H4 (cell line): ENCODE measurements at regions not wholly inside any gene's neighbourhood (a gene's known extent, or its start where the extent isn't known, plus 50 kb on each side); places are given as distances from the start of the nearest gene placed in this dataset.

Experiments used
- DNase-seq: peaks from one replicate; pipeline ENCODE4 v3.0.0-alpha.2; 2015; ENCODE audit warnings: low spot score

DNA sequence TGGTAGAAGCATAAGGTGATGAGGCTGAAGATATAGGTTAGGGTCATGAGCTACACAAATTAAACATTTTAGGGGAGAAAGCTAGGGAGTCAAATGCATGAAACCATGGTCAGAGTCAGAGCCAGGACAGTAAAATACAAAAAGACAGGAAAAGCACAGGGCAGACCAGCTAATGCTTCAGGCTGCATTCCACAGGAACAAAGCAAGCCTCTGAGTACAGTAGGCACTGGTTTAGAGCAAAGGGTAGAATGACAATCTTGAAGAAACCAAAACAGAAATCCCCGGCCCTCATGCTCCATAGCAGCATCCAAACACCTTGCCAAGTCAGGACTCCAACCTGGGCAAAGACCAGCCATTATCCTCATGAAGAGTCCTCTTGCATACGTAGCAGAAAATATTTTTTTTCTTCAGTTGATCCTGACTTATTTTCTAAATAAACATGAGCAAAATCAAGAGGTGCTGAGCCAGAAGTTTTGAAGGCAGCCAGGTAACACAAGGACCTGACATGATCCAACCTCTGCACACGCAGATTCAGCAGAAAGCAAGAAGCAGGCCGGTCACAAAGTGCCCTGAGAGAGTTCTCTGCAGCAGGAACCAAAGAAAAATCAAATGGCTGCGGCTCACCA lies 273.1 kb downstream of the TTLL7 start:
- no peak for DNase-seq

DNA sequence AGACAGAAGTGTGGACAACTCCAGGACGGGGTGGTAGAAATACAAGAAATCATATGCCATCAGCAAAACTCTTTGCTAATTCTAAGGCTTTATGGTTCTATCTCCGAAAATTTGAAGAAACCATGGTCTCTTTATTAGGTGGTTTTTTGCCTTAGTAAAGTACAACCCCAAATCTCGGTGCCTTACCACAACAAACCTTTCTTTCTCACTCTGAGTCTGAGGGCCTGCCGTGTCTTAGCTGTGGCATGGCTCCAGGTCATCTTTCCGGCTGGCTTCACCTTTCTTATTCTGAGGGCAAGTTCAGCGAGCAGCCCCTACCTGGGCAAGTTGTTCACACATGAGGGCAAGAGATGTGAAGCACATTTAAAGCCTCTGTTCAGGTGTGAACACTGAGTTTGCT lies 280.6 kb downstream of the TTLL7 start:
- no peak for DNase-seq

DNA sequence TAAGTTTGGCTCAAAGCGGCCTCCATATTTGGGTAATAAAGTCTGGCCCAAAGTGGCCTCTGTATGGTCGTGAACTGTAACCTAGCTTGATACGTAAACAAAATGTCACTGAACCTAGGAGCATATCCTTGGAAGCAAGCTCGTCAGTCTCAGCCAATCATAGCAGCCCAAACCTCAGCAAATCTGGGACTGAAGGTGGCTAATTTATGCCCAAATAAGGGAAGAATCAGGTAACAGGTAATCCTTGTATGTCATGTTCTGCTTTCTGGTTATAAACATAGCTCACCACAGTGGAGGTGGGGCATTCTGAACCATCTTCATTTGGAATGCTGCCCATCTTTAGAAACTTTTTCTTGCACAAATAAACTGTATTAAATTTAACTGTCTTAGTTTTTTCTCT lies 281.1 kb downstream of the TTLL7 start:
- no peak for DNase-seq

DNA sequence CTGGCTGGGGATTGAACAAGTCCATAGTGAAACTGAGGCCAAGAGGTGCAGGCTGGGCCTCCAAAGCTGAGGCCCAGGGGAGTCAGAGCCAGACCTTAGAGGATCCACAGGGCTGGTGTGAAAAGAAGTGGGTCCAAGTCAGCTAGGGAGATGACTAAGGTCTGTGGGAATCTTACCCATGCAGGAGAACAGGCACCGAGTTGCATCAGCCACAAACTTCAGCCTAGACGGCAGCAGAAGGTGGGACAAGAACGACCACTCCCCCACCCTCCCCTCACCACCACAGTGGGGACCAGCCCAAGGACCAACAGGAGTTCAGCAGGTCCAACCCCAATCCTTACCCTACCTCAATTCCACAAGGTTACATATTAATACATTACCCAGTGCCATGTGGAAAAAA lies 282.3 kb downstream of the TTLL7 start:
- DNase-seq, result no peak

DNA sequence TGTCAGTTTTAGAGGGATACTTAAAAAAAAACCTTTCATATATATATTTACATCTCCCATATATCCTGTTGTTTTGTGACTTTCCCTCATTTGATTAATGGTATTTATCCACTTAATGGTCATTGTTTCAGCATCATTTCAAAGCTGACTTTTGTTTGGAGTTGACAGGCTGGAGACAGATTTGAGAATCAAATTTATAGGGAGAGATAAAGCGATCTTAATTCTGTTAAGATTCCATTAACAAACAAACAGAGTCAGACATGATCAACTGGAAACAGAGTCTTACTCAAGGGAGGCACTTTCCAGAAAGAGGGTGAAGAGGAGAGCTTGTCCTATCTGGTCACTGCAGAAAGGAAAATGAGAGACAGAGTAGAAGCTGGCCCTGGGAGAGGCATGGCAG lies 283.4 kb downstream of the TTLL7 start:
- DNase-seq, result no peak

DNA sequence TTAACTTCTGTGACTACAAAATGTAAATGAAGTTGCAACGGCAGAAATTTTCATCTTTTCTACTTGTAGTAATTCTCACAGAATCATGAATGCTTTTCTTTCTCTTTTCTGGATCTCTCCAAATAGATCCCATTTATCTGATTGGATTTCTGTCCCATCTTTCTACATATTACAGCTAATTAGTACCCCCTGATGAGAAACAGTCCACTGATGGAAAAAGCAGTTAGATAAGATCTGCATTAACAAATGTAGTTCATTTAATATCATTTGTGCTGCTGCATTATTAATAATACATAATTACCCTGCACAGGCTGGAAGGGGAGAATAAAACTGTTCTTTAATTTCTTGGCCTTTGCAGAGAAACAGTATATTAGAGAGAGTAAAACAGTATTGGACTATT lies 289.3 kb downstream of the TTLL7 start:
- no peak for DNase-seq

DNA sequence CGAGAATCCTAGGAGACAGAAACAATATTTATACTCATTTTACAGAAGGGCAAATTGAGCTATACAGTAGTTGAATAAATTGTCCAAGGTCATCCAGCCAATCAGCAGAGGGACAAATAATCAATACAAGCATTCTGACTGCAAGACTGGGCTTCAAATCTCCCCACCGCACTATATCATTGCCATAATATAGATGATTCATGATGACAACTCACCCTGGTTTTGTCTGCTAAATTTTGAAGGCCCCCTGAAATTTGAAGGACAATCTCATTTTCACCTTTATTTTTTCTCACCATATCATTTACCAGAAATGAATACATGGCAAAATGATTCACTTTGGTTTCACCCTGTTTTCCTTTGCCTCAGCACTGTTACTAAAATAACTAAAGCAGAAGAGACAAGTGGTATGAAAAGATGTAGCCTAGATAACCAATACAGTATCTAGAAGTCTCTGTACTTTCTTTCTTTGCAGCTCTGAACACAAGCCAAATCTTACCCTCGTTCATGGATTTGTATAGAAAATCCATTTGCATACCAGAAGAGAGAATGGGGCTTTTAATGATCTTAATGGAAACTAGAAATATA lies 292.5 kb downstream of the TTLL7 start:
- DNase-seq, result no peak

DNA sequence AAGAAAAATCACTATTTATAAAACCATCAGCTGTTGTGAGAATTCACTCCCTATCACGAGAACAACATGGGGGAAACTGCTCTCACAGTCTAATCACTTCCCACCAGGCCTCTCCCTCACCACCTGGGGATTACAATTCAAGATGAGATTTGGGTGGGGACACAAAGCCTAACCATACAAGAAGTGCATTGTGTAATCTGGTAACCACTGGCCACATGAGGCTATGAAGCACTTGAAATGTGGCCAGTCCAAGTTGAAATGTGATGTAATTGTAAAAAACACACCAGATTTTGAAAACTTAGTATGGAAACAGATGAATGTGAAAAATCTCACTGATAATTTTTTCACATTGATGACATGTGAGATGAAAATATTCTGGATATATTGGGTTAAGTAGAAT lies 293.8 kb downstream of the TTLL7 start:
- no peak for DNase-seq

DNA sequence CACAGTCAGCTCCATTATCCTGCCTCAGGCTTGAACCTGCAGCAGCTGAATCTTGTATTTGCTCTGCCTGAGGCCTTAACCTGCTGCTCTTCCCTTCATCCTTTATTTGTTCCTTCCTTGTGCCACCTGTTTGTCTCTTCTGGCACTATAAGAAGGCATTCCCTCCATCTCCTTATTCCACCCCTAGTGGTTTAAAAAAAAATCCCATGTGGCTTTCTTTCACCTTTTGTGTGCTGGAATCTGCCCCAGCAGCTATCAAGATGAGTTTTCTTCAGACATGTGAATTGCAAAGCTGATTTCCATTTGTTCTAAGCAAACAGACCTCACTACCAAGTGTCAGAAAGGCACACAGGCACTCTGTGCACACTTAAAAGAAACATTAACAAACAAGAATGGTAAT lies 294.6 kb downstream of the TTLL7 start:
- no peak for DNase-seq

DNA sequence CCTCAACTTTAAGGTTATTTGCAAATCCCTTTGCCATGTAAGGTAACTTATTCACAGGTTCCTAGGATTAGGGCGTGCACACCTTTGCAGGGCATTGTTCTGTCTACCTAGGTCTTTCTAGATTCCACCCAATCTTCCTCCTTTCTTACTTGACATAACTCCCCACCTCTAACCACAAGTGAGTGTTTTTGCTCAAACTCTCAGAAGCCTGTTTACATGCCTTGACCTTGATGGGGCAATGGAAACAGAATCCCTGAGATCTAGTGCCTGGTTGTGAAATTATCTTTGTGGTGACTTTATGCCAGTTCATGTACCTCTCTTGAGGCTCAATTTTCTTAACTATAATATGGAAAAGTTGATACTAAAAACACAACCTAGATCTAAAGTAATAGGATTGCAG lies 296.6 kb downstream of the TTLL7 start:
- DNase-seq, result no peak

DNA sequence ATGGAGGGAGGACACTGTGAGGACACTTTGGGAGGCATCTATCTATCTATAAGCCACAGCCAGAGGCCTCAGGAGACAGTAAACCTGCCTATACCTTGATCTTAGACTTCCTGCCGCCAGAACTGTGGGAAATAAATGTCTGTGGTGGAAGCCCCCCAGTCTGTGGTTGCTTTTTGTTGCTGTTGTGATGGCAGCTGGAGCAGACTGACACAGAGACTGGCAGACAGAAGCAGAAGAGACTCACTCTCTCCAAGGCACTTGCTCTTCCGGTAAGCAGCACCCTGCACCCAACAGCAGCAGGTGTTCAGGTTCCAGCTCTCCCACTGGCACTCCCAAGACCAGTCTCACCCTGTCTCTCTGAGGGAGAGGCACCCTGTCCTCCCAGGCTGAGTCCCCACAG lies 297.6 kb downstream of the TTLL7 start:
- no peak for DNase-seq

DNA sequence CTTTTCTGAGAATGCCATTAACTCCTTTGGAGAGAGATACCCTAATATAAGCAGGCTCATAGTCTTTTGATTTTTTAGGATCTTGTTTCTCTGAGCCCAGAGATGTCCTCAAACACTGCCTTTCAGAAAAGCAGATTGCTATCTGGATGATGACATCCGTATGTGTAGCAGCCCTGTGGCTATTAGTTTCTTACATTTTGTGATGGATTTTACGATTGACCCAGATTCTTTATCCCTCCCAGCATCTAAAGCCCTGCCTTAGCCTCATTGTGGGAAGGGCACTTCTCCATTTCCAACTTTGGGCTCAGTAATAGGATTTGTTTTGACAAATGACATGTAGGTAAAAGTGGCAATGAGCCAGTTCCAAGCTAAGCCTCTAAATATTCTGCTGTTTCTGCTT lies 300.3 kb downstream of the TTLL7 start:
- DNase-seq, result no peak

DNA sequence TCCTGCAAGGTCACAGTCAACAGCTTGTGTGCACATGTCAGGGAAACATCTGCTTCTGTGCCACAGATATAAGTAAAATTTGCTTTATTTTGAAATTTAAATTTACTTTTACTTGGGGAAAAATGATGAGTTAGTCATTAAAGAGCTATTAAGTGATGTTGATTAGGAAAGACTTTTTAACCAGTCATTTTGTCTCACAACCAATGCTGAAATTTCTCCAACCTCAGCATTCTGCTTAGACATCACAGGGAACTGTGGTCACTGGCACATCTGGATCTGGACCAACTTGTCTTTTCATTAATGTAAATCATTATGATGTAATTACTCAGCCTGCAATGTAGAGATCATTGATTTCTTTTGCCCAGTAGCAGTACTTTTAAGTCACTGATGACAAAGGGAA lies 301.0 kb downstream of the TTLL7 start:
- DNase-seq, result no peak

DNA sequence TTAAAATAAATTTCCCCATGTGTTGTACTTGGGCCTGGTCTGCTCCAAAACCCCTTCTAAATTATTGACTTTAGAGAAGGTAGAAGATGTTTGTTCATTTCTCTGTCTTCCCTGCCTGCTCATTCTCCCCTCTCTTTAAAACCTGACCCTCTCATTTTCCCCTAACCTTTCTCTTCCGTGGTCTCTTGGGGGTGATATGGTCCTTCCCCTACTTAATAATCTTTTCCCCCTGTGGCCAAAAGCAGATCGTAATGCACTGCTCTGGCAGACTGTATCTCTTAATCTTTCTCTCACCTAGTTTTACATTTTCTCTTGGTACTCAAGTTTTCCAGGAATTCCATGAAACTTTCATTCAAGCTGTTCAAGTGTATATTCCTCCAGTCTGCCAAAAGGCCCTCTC lies 301.7 kb downstream of the TTLL7 start:
- DNase-seq, result no peak

DNA sequence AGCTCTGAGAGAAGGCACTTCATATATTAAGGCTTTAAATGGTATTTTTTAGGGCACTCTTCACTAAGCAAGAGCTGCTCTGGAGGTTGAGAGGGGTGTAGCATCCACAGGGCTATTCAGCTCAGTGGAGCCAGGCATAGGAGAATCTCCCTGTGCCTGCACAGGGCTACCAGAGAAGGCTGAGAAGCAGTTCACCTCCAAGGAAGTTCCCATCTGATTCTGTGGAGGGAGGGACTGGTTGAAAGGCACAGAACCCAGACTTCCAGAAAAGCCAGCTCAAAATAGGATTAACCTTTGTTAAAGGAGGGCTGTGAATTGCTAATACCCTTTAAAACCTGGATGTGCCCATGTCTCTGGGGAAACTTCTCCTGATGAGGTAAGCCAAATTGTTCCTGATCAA lies 304.5 kb downstream of the TTLL7 start:
- no peak for DNase-seq

DNA sequence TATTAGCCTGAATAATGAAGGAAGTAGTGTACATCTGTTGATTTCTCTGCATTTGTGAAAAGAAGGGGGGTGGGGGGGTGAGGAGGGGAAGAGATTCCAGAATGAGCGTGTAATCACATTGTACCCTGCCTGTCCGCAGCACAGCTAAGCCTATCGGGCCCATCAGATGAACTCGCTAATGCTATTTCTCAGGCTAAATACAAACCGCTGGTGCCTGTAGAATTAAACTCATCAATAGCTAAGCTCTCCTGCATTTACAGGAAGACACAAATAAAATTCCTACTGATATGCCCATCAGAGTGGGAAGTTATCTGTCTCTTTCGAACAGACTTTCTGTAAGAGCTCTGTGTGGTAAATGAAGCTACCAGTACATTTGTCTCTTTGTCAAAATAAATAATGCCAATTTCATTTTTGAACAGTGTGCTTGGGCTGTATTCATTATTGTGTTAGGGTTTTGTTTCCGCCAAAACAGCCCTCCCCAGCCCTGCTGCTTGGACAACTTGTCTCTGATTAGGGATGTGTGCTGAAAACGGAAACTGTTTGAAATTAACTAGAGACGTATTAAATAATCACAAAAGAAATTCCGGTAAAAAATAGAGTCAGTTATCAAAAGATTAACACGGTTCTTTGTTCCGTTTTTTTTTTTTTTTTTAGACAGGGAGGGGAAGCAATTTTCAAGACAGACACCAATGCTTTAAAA lies 305.4 kb downstream of the TTLL7 start:
- DNase-seq, result no peak

DNA sequence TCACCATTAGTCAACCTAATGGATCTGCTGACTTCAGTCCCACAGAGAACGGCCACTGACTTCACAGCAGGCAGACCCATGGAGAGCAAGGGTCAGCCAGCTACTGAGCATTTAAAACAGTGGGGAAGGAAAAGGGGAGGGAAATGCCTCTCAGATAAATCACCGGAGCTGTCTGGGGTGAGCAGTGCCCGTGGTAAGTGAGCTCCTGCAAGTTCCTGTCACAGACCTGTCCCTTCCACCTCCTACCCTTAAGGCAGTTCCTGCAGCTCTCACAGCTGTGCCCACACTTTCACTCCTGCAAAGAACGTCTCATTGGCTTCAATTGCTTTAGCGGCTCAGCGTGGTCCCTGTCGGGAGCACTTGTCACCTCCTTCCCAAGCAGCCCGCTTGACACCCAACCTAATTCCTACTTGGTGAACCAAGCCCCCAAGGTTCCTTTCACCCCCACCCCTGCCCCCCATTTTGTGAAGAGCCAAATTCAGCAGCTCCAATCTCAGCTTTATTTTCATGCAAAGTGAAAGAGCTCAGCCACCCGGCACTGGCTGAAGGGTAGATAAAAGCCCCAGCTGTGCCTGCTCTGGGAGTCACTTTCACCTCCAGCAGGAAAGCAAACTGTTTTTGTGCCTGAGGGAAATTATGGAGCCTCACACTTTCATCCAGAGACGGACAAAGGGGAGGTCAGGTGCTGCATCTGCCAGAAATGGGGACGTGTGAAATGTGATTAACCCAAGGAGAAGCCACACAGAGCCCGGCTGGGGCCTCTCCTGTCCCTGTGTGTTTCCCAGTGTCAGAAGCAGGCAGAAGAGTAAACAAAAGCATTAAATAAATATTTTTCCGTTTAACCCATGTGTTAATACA lies 306.2 kb downstream of the TTLL7 start:
- DNase-seq, result no peak

DNA sequence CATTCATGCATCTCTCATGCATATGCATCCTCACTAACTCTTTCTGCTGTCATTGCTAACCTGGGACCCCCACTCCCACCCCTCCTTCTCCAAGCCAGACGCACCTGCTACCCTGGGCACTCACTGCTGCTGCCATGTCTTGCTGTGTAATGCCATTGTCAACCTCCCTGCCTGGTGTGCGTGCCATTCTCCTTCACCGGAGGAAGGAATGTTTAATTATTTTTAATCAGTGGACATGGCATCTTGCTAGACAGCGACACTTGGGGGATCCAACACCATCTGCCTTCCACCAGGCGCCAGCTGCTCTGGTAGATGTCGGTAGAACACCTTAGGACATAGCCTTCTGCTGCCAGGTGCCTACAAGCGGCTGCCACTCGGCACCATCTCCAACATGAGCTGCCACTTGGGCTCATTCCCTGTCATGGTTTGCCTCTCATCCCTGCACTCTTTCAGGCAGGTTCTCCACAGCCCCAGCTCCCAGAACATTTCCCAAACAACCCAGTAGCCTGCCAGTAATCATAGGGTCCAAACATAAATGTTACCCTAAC lies 306.9 kb downstream of the TTLL7 start:
- no peak for DNase-seq

DNA sequence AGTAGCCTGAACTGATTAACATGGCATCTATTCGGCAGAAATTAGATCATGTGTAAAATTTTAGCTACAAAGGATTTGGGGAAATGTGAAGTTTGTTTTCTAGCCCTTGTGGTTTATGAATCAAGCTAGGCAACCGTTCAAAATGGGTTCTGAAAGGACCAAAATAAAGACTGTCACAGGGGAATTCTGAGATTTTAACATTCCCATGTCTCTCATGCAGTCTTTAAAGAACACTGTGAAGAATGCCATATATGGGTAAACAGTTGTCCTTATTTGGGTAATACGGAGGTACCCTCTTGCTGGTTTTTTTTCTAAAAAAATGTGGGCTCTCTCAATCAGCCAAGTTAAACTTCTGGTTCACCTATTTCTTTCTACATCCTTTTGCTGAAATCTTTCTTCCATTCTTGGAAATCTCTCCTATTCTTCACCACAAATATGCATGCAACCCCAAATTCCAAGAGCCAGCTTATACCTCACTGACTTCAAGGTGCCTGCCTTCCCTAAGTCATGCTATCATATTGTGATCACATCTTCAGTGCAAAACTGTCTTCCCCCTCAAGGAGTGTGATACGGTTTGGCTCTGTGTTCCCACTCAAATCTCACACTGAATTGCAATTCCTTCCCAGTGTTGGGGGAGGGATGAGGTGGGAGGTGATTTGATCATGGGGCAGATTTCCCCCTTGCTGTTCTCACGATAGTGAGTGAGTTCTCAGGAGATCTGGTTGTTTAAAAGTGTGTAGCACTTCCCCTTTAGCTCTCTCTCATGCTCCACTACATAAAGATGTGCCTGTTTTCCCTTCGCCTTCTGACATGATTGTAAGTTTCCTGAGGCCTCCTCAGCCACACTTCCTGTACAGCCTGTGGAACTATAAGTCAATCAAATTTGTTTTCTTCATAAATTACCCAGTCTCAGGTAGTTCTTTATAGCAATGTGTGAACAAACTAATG lies 308.7 kb downstream of the TTLL7 start:
- DNase-seq, result no peak

DNA sequence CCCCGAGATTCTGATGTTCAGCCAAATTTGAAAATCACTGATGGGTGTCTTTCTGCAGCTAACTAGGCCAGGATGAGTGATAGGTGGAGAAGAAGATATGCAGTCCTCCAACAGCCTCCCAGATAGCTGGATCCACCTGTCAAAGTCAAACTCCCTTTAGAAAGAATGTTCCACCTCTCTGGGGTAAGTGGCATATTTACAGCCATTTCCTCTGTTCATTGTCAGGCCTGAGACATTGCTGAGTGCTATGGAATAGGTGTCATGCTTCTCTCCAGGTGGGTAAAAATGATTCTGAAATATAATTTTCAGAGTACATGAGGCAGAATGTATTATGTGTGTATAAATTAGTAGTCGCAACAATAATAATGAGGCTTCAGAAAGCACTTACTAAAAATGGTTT lies 316.8 kb downstream of the TTLL7 start:
- DNase-seq, result no peak

DNA sequence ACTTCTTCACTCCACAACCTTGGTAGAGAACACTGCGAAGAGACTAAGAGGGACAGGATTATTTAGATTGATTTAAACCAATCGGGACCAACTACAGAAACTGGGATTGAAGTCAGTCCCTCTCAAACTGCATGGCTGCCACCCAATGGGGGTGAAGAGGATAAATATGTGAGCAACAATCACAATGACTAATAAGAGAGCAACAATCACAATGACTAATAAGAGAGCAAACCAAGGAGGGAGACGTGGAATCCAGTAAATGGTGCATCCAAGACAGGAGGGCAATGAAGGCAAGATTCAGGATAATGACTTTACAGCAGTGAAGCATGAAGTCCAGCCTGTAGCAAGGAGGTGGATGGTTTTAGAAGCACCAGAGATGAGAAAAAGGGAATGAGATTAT lies 322.8 kb downstream of the TTLL7 start:
- no peak for DNase-seq
